HCEC 1CT (cell line): ENCODE measurements at regions not wholly inside any gene's neighbourhood (a gene's known extent, or its start where the extent isn't known, plus 50 kb on each side); places are given as distances from the start of the nearest gene placed in this dataset.

Experiments used
- DNase-seq: peaks from one replicate; pipeline ENCODE4 v3.0.0-alpha.2; 2017

DNA sequence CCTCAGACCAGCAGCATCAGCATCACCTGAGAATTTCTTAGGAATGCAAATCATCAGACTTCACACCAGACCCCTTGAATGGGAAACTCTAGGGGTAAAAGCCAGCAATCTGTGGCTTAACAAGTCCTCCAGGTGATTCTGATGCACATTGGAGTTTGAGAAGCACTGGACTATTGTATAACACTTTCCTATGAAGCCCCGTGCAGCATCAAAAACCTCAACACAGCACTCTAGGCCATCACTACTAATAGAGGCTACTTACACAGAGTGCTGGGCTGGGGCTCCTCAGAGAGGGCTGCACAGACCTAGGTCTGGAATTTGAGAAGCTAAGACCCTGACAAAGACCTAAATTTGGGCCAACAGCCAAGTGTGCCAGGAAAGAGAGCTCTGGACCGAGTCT is 95.7 kb upstream of the ARAP3 start:
- no peak for DNase-seq

DNA sequence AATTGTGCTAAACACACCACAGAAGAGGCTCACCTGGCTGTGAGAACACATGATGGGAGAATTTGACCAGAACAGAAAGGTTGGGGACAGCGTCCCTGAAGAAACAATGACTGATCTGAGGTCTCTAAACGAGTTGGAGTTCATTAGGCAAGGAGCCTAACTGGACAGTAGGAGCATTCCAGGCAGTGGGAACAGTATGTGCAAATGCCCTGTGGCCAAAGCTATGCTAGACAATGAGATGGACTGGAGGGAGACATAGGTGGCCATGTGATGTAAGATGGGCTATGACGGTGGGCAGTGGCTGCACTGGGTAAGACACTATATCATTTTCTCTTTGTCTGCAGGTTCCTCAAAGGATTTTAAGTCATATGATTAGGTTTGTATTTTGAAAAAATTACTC is 95.1 kb upstream of the ARAP3 start:
- no peak for DNase-seq

DNA sequence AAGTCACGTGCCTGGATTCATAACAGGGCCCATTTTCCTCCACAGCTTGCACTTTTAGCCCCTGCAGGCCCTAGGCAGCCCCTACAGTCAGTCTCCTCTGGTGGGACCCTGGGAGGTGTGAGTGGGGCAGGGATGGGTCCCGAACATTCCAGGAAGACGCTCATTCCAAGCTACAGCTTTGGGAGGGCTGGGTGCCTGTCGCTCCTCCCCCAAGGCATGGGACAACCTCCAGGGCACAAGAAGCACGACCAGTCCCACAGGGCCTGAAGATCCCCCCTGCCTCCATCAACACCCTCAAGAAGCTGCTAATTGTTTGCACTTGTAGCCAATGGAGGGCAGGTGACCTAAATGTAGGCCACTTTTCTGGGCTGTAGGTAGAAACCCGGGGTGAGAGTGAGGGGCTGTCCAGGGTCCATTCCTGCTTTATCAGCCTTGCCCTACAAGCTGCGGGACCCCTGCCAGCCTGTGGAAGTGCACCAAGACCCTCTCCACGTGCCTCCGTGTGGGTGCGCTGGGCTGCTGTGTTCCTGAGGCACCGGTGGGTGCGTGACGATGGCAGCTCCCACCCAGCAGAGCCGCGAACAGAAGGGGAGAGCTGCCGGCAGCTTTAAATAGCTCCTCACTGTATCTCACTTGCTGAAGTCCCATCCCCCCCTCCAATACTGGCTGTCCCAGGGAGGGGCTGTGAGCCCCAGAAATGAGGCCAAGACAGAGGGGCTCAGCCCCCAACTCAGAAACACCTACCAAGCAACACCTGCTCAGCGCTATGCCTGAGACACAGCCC is 91.9 kb upstream of the ARAP3 start:
- DNase-seq: no peak

DNA sequence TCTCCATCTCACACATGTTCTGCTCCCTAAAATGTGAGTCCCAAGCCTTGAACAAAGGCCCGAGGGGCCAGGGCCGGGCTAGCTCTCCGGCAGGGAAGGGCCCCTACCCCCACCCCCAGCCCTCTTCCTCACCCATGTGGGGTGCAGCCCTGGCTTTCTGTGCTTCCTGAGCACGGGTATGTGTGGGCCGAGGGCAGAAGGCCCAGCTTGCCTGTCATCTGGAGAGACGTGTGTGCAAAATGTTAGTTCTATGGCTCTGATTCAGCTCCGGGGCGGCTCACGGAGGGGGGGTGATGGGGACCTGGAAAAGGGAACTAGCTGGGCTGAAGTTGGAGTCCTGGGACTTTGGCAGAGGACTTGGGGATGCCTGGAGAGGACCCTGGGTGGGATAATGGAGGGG is 90.3 kb upstream of the ARAP3 start:
- no peak for DNase-seq

DNA sequence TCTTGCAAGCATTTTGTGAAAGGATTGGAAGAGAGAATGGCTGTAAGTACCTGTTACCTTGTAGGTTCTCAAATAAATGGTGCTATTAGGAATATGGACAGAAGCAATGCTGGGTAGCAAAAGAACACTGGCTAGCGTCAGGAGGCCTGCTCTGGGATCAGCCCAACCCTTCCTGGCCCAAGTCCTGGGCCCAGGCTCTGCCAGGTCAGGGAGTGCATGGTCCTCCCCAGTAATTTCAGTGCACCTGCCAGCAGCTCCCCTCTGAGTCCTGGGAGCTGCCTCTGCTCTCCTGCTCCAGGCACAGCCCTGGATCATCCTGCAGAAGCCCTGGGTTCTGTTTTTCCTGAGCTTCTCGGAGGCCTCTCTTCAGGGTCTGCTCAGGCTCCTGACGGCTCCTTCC is 89.5 kb upstream of the ARAP3 start:
- DNase-seq: no peak

DNA sequence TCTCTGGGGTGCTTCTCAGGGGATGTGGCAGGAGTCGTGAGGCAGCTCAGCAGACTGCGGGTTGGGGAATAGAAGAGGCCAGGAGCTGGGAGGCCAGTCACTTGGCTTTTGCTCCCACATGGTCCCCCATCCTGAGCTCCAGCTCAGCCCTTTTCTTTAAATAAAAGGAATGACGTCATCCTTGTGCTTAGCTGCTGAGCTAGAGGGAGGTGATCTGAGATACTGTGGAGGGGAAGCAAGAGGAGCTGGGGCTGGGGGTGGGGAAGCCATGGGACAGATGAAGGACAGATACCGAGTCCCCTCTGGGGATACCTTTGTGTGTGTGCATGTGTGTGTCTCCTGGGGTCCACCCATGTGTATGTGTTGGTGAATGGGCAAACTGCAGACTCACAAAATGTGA is 89.0 kb upstream of the ARAP3 start:
- DNase-seq: no peak

DNA sequence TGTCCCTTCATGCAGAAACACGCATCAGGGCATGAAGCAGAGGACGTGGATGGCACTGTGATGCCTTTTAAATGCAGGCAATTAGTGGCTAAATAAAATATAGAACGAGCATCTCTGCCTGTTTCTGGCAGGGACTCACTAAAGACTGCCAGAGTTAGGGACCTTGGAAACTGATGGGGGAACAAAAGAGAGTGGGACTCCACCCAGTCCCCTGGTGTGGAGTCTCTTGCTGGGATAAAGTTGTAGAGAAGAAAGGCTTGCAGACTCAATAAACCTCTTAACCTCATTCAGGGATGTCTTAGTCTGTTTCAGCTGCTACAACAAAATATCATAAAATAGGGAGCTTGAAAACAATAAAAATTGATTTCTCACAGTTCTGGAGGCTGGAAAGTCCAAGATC is 87.6 kb upstream of the ARAP3 start:
- no peak for DNase-seq

DNA sequence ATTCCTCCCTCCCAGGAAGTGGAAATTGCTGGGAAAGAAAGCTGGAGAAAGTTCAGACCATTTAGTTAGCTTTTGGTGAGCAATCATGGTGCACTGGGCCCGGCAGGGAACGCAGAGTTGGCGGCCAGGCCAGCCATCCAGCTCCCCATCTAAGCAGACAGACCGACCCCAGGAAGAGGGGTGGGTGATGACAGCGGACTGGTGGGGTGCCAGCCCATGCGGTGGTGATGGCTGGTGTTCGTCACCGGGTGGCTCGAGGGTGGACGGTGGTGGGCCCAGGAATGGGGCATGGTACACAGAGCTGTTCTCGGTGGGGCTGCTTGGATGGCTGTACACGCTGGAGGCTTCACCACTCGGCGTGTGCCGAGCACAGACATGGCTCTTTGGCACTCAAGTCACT is 85.6 kb upstream of the ARAP3 start:
- no peak for DNase-seq

DNA sequence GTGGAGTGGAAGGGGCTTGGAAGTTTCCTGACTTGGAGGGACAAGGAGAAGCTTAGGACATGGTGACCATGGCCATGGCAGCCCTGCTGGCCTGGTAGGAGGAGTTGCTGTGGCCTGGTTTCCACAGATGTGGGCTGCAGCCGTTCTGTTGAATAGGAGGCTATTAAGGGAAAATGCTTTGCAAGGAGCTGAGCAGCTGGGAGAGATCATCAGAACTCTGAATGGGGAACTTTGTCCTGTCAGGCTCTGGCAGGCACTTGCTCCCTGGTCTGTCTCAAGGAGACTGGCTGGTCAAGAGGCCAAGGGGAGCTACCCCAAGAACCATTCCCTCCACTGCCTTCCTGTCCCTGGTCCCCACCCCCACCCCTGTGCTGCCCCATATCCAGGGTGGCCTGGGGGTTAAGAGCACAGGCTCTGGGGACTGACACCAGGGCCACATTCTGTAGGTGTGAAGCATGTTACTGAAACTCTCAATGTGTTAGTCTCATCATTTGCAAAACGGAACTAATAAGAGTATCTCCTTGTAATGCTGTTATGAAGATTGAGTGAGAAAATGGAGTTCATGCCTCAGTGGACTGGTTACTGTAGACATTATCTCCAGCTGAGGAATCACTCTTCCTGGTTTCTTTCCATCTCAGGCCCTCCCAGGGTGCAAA is 84.0 kb upstream of the ARAP3 start:
- DNase-seq: no peak

DNA sequence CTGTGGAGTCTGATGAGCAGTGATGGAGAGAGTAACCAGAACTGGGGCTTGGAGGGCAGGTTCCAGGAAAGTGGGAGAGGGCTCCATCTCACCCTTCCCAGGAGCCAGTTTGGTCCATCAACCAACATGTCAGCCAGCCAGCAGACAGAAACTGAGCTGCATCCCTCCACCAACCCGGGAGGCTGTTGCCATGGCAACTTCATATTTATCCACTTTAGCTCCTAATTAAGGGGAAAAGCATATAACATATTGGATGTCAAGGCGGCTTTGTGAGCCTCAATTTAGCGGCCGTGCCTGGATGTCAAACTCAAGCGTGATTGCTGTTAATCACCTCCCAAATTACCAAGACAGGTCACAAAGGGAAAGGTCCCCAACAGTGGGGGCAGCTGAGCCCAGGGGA is 81.5 kb upstream of the ARAP3 start:
- no peak for DNase-seq

DNA sequence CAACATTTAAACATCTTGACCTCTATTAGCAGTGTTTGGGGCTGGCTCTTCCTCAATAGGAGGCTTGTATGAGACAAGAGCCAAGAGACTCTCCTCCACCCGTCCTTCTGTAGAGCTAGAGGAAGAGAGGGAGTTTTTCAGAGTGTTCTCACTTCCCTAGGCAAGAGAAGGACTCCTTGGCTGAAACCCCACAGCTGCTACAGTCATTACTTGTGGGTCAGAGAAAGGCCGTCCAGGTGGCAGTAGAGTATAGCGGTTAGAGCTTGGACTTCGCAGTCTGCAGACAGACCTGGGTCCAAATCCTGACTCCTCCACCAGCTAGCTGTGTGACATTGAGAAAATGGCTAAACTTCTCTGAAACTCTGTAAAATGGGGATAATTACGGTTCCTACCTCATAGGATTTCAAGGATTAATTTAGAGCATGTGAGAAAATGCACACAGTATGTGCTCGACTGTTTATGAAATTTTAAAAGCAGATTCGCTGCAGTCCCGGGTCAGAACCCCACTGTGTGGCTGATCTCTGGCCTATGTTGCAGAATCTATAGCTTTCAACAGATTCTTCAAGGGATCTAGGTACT is 80.8 kb upstream of the ARAP3 start:
- DNase-seq: no peak

DNA sequence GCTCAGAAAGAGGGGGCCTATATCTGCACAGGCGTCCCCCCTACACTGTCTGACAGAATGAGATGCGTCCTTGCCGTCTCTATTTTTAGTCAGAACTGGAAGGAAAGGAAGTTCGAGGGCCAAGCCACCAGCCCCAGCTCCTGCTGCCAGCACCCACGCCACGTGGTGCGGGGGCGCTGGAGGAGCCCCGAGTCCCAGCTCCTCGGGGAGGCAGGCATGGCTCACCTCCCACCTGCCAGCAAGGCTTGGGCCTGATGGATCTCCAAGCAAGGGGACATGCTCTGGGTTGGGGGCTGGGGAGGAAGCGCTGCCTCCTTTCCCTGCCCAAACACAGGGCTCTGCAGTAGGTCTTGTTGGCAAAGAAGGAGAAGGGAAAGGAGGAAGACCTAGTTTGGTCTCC is 80.3 kb upstream of the ARAP3 start:
- no peak for DNase-seq

DNA sequence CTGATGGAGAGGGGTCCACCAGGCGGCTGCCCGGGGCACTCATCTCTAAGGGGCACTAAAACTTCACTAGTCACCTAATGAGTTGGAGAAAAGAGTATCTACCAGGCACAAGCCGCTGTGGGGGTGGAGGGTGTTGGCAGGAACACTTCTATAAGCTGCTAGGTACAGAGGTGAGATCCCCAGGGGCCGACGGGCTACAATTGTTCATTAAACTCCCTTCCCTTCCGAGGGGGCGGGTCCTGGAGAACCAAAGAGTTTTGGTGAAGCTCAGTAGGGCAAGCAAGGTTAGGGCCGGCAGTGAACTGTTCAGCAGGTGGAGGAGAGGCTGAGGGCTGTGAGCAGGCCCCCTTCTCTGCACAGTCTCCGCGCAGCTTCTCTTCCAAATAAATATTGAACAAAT is 78.7 kb upstream of the ARAP3 start:
- no peak for DNase-seq

DNA sequence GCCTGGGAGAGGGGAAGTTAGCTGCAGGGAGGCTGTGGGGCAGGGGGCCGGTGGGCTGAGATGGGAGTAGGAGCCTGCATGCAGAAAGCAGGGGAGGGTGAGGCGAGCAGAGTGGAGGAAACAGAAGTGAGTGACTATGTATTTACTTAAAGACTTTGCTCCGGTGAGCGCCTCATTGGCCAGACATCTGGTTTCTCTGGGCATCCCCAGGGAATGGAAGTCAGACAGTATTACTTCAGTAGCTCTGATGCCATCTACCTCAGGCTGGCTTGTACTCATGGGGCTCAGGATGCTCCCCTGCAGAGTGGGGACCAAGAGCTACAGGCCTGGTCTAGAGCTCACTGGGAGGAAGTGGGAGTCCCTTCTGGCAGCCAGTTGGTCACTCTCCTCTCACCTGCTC is 78.2 kb upstream of the ARAP3 start:
- DNase-seq: no peak

DNA sequence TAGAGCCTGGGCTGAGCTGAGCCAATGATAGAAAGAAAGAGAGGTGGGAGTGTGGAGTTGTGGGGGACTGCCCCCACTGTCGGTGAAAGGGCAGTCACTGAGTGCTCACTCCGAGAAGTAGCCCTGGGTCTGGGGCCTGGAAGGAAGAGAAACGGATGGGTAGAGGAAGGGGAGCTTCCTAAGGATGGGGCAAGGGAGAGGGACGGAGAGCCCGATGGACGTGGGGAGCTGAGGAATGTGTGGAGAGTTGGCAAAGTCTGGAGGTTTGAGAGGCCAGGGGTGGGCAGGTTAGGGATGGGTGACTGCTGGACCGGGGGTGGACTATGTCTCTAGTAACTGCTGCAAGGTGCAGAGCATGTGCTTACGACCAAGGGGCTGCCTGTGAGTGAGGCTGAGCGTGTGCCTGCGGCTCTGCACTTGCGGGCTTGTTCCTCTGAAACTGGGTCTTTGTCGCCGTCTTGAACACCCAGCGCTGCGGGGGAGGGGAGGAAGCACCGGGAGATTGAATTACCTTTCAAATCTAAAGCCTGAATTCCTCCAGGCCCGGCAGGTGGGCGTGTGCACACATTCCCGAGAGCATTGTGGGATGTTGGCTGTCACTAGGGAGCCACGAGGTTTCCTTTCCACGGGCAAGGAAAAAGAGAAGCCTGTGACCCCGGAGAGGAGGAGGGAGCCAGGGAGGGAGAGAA is 76.4 kb upstream of the ARAP3 start:
- no peak for DNase-seq

DNA sequence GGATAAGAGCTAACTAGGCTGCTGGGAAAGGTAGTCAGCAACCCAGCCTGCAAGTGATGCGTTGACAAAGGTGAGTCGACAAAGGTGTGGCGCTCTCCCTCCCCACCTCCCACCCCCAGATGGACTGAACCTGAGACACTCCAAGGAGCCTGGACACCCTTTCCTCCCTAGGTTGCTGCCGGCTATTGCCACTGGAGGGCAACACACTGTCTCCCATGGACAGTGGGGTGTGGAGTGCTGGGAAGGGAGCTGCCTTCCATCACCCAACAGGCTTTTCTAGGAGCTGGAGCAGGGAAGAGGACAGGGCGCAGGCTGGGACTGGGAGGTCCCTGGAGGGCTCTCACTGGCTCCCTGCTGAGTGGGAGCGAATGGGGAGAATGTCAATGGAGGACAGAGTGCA is 75.4 kb upstream of the ARAP3 start:
- peak; percentile 35 for DNase-seq

DNA sequence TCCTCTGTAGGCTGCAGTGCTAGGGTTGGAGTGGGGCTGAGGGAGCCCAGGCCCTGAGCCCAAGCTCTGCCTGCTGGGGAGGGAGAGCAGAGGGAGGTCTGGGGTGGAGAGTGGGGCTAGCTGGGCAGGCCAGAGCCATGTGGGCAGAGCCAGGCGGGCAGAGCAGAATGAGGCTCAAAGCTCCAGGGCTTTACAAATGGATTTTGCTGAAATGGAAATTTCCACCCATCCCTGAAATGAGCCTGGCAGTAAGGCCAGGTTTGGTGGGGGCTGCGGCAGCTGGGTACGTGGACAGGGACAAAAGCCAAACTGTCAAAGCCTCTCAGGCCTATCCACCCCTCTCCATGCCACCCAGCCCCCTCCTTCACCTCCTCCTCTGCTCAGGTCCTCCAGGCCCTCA is 74.2 kb upstream of the ARAP3 start:
- DNase-seq: no peak

DNA sequence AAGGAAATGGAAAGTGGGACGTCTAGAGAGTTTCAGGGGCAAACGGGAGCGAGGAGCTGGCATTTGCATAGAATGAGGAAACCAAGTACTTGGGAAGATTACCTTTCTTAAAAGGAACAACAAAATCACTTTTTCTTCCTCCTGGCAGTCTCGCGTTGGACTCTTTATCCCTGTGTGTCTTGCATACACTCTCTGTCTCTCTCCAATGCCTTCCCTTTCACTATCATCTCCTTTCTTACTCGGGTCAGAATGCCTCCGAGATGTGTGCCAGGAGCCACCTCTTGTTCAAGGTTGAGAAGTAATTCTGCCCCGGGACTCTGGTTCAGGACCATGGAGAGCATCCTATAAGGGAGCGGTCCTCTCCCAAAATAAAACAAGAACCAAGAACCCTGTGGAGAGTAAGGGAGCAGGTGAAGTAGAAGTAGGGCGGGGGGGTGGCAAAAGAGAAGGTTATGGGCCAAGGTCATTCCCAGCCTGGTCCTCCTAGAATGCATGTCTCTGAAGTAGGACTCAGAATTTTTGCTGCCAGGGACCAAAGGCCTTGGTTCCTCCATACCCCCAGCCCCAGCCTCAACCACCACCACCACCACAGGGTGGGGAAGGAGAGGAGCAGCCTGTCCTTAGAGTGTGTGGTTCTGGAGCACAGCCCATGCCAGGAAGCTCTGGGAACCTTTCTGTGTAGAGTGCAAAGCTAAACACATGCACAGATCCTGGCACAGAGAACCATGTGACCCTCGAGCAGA is 72.1 kb upstream of the ARAP3 start:
- peak; percentile 17 for DNase-seq

DNA sequence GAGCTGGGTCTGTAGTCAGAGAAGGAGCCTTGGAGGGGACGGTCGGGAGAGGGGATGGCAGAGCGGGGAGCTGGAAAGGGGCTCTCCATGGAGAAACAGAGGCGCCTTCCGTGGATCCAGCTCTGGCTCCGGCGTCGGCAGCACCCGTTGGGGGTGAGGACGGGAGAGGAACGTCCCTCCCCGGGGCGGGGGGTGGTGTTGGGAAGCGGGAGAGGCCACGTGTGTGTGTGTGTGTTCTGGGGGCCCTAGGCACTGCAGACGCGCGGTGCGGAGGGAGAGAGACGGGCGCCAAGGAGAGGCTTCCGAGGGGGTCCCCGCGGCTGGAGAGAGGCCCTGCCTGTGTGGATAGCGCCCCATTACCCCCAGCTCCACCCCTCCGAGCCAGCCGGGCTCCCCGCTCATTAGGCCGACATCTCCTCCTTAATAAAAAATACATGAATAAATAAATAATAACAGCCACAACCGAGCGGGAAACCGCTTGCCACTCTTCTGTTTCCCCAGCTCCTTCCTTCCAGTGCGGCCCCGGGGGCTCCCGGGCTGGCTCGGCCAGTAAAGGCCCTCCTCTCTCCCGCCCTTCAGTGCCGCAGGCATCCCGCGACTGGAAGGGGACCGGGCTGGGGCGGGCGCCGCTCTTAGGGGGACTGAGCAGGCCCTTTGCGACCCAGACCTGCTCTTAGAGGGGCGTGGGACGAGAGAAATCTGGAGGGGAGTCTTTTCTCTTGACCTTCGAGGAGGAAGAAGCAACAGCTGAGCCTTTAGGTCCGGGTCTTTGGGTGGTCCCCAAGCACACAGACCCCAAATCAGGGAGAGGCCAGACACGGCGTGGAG is 71.3 kb upstream of the ARAP3 start:
- DNase-seq: no peak

DNA sequence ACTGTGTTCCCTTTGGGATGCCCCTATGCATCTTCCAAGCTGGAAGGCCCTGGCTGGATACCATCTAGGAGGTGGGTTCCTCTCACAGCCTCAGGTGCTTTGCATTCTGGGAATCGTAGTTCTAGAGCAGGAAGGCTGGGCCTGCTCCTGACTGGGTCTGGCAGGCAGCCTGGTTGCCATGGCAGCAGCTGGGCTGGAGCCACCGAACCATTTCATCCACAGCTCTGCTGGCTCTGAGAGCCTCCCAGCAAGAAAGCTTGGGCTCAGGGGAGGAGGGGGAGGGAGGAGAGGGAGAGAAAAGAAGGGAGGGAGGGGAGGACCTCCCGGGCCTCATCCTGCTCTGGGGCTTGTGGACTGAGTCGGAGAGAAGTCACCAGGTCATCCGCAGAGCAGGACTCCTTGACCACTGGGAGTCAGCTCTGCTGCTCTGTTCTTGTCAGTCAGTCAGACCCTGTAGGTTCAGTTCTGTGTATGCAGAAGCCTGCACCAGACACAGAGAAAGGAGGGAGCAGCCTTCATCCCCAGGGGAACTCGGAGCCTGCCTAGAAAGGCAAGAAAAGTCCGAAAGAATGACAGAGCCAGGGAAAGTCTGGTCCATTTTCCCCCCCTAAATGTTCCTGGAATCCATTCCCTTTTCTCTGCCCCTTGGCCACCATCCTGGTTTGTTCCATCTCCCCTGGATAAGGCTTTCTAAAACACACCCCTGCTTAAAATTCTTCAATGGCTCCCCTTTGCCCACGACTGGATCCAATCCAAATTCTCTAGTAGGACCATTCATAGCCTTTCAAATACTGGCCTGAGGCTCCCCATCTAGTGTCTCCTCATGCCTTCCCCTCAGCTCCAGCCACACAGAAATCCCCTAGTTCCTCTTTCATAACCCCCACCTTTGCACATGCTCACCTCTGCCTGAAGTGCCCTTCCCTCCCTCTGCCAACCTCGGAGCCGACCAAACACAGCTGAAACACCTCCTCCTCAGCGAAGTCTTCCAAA is 65.4 kb upstream of the ARAP3 start:
- no peak for DNase-seq

DNA sequence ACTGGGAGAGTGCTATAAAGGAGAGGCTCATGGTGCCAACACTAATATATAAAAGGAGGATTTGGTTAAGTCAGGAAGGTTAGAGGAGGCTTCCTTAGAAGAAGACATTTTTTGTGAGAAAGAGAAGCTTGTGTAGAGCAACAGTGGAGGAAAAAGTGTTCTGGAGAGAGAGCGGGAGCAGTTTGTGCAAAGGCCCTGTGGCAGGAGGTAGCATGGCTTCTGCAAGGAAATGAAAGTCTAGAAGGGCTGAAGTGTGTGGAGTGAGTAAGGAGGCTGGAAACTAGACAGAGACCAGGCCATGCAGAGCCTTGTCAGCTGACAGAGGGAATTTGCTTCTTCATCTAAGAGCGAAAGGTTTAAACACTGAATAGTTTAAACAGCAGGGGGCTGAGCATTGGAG is 64.4 kb upstream of the ARAP3 start:
- DNase-seq: no peak
